CD8-positive, alpha-beta memory T cell (primary cell): ENCODE measurements at regions not wholly inside any gene's neighbourhood (a gene's known extent, or its start where the extent isn't known, plus 50 kb on each side); places are given as distances from the start of the nearest gene placed in this dataset.

Experiments used
- CTCF ChIA-PET: fragments of 350-600 bp; sonication (Branson Sonifier 250); formaldehyde crosslinking; loops from one replicate; lab custom pipeline; 2021; ENCODE audit warnings: antibody characterized with exemption; lab: Charles Lee
- POLR2A ChIA-PET: fragments of 350-600 bp; sonication (Branson Sonifier 250); formaldehyde crosslinking; loops from one replicate; lab custom pipeline; 2021; ENCODE audit warnings: antibody characterized with exemption; lab: Charles Lee
- DNase-seq, 5 donors: peaks; one replicate each; pipeline versions ENCODE4 v3.0.0 to v3.0.0-alpha.2; 2020 to 2022; ENCODE audit warnings: mixed read lengths in 1 of 5
- H3K27ac ChIP-seq: one replicate; pipeline ENCODE4 v1.7.0; 2013; ENCODE audit warnings: low read depth, mild to moderate bottlenecking, low read length, moderate library complexity
- H3K27me3 ChIP-seq: 2 replicates; pipeline ENCODE4 v1.7.0; 2013; ENCODE audit warnings: low read length, mild to moderate bottlenecking; ENCODE audit not compliant: insufficient read depth, poor library complexity, severe bottlenecking
- H3K36me3 ChIP-seq: 2 replicates; pipeline ENCODE4 v1.7.0; 2013; ENCODE audit warnings: mild to moderate bottlenecking, low read length, moderate library complexity; ENCODE audit not compliant: insufficient read depth
- H3K4me1 ChIP-seq: 2 replicates; pipeline ENCODE4 v1.7.0; 2013; ENCODE audit warnings: mild to moderate bottlenecking, low read length, moderate library complexity; ENCODE audit not compliant: insufficient read depth
- H3K4me3 ChIP-seq: 2 replicates; pipeline ENCODE4 v1.7.0; 2013; ENCODE audit warnings: mild to moderate bottlenecking, low read length
- H3K9me3 ChIP-seq: 2 replicates; pipeline ENCODE4 v1.7.0; 2013; ENCODE audit warnings: mild to moderate bottlenecking, low read length
- H3K27ac Mint-ChIP-seq, 8 donors: one replicate each; pipeline ENCODE4 v1.8.0; 2020 to 2021; ENCODE audit warnings: mixed read lengths in 8 of 8, mild to moderate bottlenecking in 6 of 8, inconsistent platforms in 3 of 8, moderate library complexity in 3 of 8
- H3K27me3 Mint-ChIP-seq, 2 donors: one replicate each; pipeline ENCODE4 v1.8.0; 2020 to 2021; ENCODE audit warnings: mixed read lengths in 2 of 2, mild to moderate bottlenecking in 1 of 2, moderate library complexity in 1 of 2
- H3K36me3 Mint-ChIP-seq, 3 donors: one replicate each; pipeline ENCODE4 v1.8.0; 2020 to 2021; ENCODE audit warnings: mixed read lengths in 3 of 3, inconsistent platforms in 1 of 3, mild to moderate bottlenecking in 1 of 3
- H3K4me1 Mint-ChIP-seq, 3 donors: one replicate each; pipeline ENCODE4 v1.8.0; 2020 to 2021; ENCODE audit warnings: mixed read lengths in 3 of 3, inconsistent platforms in 1 of 3, mild to moderate bottlenecking in 1 of 3
- H3K4me3 Mint-ChIP-seq, 7 donors: one replicate each; pipeline ENCODE4 v1.8.0; 2020 to 2021; ENCODE audit warnings: mixed read lengths in 7 of 7, mild to moderate bottlenecking in 6 of 7, moderate library complexity in 4 of 7, inconsistent platforms in 2 of 7
- H3K9me3 Mint-ChIP-seq, 5 donors: one replicate each; pipeline ENCODE4 v1.8.0; 2020 to 2022; ENCODE audit warnings: mixed read lengths in 5 of 5, mild to moderate bottlenecking in 3 of 5, moderate library complexity in 2 of 5, inconsistent platforms in 1 of 5

DNA sequence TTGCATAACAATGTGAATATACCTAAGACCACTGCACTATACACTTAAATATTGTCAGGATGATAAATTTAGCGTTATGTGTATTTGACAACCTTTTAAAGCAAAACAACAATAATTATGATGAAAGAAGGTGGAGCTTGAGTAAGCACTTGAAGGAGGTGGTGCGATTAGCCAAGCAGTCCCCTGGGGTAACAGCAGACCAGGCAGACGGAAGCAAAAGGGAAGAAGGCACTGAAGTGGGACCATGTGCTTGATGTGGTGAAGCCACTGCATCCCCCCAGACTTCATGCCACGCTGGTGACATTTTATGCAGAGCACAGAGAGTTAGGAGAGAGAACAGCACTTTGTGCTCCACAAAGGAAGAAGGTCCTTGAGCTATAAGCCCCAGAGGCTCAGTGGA lies 58.3 kb upstream of the ZNF507 start:
- H3K4me1 ChIP-seq = no peaks in the 10 kb centered on the region
- Mint-ChIP-seq H3K4me3 (no peak overlapping the region), H3K27me3 (peaks cover 7 to 35% of the 10 kb centered on the region in 2 donors), H3K36me3 (no peaks in the 10 kb centered on the region), H3K9me3 (no peaks in the 10 kb centered on the region), H3K4me1 (no peaks in the 10 kb centered on the region), H3K27ac (no peak overlapping the region)
- no peak for DNase-seq
- no peak overlapping the region for H3K27ac ChIP-seq
- H3K9me3 ChIP-seq = no peaks in the 10 kb centered on the region
- ChIA-PET CTCF (no interaction called here), POLR2A (interaction anchor here (0.5 kb wide), 1 partner anchor 24 kb away, joined by 11 read pairs; no protein-coding TSS in a partner anchor)
- no peaks in the 10 kb centered on the region for H3K27me3 ChIP-seq
- no peaks in the 10 kb centered on the region for H3K36me3 ChIP-seq
- H3K4me3 ChIP-seq = no peak overlapping the region

DNA sequence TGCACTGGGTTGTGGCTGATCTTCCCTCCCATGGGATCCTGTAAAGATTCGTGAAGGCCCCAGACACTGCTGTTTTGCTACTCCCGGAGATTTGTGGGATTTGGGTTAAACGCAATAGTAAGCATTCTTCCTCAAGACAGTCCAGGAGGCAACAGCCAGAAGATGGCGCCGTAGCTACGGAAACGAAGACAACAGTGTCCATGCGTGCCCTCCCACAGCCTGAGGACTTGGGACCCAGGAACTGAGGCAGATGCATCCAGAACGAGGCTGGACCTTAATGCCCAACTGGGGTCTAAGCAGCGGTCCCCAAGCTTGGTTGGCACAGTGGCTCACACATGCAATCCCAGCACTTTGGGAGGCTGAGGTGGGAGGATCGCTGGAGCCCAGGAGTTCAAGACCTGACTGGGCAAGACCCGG lies 57.6 kb upstream of the ZNF507 start:
- no peaks in the 10 kb centered on the region for H3K4me1 ChIP-seq
- H3K9me3 Mint-ChIP-seq = no peaks in the 10 kb centered on the region
- H3K4me3 ChIP-seq = no peak overlapping the region
- H3K27me3 Mint-ChIP-seq = peaks cover 7 to 37% of the 10 kb centered on the region in 2 donors
- no peak overlapping the region for H3K27ac Mint-ChIP-seq
- ChIA-PET CTCF (no interaction called here), POLR2A (no interaction called here)
- no peaks in the 10 kb centered on the region for H3K27me3 ChIP-seq
- no peak for DNase-seq
- H3K27ac ChIP-seq = no peak overlapping the region
- H3K4me1 Mint-ChIP-seq = no peaks in the 10 kb centered on the region
- H3K4me3 Mint-ChIP-seq = no peak overlapping the region
- H3K36me3 Mint-ChIP-seq = no peaks in the 10 kb centered on the region
- no peaks in the 10 kb centered on the region for H3K36me3 ChIP-seq
- H3K9me3 ChIP-seq = no peaks in the 10 kb centered on the region

DNA sequence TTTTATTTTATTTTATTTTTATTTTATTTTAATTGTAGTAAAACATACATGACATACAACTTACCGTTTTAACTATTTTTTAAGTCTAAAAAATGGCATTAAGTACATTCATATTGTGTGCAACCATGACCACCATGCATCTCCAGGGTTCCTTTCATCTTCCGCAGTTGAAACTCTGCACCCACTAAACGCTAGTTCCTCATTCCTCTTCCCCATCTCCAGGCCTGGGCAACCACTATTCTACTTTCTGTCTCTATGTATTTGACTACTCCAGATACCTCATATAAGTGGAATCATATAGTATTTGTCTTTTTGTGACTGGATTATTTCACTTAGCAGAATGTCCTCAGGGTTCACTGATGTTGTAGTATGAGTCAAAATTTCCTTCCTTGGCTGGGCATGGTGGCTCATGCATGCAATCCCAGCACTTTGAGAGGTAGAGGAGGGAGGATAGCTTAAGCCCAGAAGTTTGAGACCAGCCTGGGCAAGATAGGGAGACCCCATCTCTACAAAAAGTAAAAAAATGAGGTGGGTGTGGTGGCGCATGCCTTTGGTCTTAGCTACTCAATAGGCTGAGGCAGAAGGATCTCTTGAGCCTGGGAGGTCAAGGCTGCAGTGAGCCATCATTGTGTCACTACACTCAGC lies 55.7 kb upstream of the ZNF507 start:
- Mint-ChIP-seq H3K36me3 (no peaks in the 10 kb centered on the region), H3K27me3 (peaks cover 6 to 21% of the 10 kb centered on the region in 2 donors), H3K4me3 (no peak overlapping the region), H3K9me3 (no peaks in the 10 kb centered on the region), H3K4me1 (no peaks in the 10 kb centered on the region), H3K27ac (no peak overlapping the region)
- H3K4me3 ChIP-seq = no peak overlapping the region
- H3K27ac ChIP-seq = no peak overlapping the region
- no peaks in the 10 kb centered on the region for H3K27me3 ChIP-seq
- H3K9me3 ChIP-seq = no peaks in the 10 kb centered on the region
- no peaks in the 10 kb centered on the region for H3K4me1 ChIP-seq
- ChIA-PET CTCF (no interaction called here), POLR2A (no interaction called here)
- no peak for DNase-seq
- H3K36me3 ChIP-seq = no peaks in the 10 kb centered on the region

DNA sequence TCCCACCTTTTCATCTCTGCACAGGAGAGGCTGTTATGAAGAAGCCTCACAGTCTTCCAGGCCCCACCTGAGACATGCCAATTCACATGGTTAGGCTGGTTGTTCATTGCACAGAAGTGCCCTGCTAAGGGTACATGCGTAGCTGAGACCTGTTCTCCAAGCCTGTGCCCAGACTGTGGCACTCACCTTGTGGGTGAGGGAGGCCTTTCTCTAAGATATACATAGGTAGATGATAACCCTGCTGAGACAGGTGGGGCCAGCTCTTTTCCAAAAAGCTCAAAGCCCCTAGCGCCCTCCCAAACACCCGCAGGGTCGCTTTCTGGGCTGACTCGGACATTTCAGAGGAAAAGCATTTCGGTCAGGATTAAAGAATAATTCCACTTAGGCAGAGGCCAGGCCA lies 53.5 kb upstream of the ZNF507 start:
- H3K27me3 ChIP-seq = no peaks in the 10 kb centered on the region
- POLR2A ChIA-PET = no interaction called here
- no peaks in the 10 kb centered on the region for H3K4me1 ChIP-seq
- CTCF ChIA-PET = no interaction called here
- no peak overlapping the region for H3K4me3 Mint-ChIP-seq
- H3K36me3 ChIP-seq = no peaks in the 10 kb centered on the region
- no peaks in the 10 kb centered on the region for H3K36me3 Mint-ChIP-seq
- H3K27ac ChIP-seq = no peak overlapping the region
- no peak overlapping the region for H3K27ac Mint-ChIP-seq
- no peak for DNase-seq
- no peaks in the 10 kb centered on the region for H3K9me3 ChIP-seq
- peaks cover 0 to 5% (median 0%) of the 10 kb centered on the region in 5 donors for H3K9me3 Mint-ChIP-seq
- no peaks in the 10 kb centered on the region for H3K4me1 Mint-ChIP-seq
- H3K4me3 ChIP-seq = no peak overlapping the region
- H3K27me3 Mint-ChIP-seq = peaks cover 5 to 7% of the 10 kb centered on the region in 2 donors

DNA sequence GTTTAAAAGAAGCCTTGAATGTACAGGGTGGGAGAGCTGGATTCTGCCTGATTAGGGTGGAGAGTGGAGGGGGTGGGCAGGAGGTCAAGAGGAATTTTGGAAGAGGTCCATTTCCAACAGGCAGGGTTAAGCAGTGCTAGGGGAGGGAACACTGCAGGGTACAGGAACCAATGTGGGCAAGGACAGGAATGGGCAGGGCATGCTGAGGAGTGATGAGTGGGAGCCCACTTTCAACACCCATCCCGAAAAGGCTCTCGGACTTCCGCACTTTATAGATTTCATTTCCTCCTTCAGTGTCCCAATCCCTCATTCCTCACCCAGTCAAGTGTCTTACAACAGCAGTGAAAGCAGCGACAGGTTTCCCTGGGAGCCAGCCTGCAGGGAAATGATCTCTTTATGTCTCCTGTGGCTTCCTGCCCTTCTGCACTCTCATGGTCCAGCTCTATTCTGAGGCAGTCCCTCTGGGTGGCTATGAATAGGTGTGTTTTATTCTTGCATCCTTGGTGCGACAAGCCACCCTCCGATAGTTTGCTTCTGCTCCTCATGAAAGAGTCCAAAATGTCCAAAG lies 50.5 kb upstream of the ZNF507 start:
- Histone ChIP-seq H3K27me3 (no peaks in the 10 kb centered on the region), H3K4me3 (no peak overlapping the region), H3K27ac (no peak overlapping the region), H3K36me3 (no peaks in the 10 kb centered on the region), H3K9me3 (no peaks in the 10 kb centered on the region), H3K4me1 (no peaks in the 10 kb centered on the region)
- no peak for DNase-seq
- Mint-ChIP-seq H3K27ac (no peak overlapping the region), H3K9me3 (peaks cover 0 to 10% (median 6%) of the 10 kb centered on the region in 5 donors), H3K36me3 (no peaks in the 10 kb centered on the region), H3K4me3 (no peak overlapping the region), H3K4me1 (no peaks in the 10 kb centered on the region), H3K27me3 (peaks cover 5 to 8% of the 10 kb centered on the region in 2 donors)
- CTCF ChIA-PET = no interaction called here
- POLR2A ChIA-PET = no interaction called here
